Left lobe of liver (tissue), 2 donors: ENCODE measurements at regions not wholly inside any gene's neighbourhood (a gene's known extent, or its start where the extent isn't known, plus 50 kb on each side); places are given as distances from the start of the nearest gene placed in this dataset.
"Not testable (repeated sequence)": the region's sequence is repeated elsewhere in the genome, so short reads cannot be mapped to it uniquely, and the experiment has no call there.

ENCODE experiments used
- ATAC-seq: fragments of 200-7000 bp; cut with Tn5 transposase; one replicate; pipeline ENCODE4 v1.9.1; 2020; ENCODE audit warnings: mild to moderate bottlenecking, moderate library complexity
- DNase-seq: peaks from one replicate; pipeline ENCODE4 v3.0.0-alpha.2; 2020; ENCODE audit warnings: low spot score
- donor health status: DM: no; HTN: no; CAD: no; lungs with moderate emphysema.
- donor health status: DM: no; HTN: yes; CAD: no.

- peak; percentile 74 for ATAC-seq
- DNase-seq: no peak
These were observed 237.6 kb upstream of the DUSP10 start for GRCh38 chr1:221979444-221980032.

DNA sequence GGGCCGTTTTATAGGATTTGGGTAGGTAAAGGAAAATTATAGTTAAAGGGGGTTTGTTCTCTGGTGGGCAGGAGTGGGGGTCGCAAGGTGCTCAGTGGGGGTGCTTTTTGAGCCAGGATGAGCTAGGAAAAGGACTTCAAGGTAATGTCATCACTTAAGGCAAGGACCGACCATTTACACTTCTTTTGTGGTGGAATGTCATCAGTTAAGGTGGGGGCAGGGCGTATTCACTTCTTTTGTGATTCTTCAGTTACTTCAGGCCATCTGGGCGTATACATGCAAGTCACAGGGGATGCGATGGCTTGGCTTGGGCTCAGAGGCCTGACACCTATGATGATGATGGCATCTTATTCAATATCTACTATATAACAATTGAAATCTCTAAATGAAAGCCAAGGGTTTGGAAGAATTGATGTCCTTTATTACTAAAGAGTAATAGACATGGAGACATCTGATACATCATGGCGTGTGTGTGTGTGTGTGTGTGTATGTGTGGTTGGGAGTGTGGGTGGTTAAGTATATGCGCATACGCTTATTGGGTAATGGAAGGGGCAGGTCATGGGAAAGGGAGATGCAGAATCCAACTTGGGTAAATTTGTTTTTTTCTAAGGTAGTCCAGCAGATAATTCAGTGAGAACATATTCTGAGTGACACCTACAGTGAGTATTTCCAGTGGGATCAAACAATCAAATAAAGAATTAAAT lies 236.9 kb upstream of the DUSP10 start:
- DNase-seq, ATAC-seq: not testable (repeated sequence)

DNA sequence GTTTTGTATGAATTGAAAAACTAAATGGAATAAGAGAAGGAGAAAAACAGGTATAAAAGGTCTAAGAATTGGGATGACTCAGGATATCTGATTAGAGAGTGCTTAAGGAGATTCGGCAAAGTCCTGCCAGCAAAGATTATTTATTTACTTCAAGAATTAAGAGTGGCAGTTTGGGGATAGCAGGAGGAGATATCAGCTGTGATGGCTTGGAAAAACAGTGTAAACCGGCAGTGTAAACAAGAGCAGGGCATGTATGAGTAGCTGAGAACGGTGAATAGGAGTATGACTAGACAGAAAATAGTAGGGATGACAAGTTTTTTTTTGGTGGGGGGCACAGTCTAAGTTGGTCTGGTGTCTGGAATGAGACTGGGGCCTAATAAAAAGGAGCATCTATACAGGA lies 231.9 kb upstream of the DUSP10 start:
- ATAC-seq, DNase-seq: not testable (repeated sequence)

DNA sequence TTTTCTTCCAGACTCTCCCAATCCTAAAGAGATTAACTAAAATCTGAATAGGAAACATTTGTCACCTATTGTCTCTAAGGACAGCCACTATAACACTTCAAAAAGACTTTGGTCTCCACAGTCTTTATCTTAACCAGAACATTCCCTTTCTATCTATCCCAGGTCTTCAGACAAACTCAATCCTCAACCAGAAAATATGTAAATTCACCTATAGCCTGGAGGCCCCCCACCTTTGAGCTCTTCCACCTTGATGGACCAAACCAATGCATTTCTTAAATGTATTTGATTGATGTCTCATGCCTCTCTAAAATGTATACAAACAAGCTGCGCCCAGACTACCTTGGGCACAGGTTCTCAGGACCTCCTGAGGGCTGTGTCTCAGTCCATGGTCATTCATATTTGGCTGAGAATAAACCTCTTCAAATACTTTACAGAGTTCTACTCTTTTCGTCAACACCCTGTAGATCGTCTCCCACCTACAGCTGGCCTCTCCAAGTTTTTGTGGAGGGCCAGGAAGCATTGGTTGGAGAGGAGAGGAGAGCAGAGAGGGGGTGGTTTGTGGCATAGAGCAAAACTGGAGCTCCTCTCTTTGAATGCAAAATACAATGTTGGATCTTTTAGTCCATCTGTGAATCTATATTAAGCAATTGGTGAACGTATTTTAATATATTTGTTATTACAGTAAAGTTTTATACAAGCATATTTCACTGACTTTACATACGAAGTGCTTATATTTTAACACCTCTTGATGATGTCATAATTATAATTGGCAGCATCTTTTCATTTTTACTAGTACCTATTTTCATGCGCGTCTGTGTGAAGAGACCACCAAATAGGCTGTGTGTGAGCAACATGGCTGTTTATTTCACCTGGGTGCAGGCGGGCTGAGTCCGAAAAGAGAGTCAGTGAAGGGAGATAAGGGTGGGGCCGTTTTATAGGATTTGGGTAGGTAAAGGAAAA lies 230.7 kb upstream of the DUSP10 start:
- DNase-seq (no peak), ATAC-seq (no peak)

DNA sequence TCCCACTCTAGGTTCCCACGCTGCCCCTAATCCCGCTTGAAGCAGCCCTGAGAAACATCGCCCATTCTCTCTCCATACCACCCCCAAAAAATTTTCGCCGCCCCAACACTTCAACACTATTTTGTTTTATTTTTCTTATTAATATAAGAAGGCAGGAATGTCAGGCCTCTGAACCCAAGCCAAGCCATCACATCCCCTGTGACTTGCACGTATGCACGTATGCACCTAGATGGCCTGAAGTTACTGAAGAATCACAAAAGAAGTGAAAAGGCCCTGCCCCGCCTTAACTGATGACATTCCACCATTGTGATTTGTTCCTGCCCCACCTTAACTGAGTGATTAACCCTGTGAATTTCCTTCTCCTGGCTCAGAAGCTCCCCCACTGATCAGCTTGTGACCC lies 229.1 kb upstream of the DUSP10 start:
- not testable (repeated sequence) for DNase-seq, ATAC-seq

- ATAC-seq, DNase-seq: not testable (repeated sequence)
These were observed 227.5 kb upstream of the DUSP10 start for GRCh38 chr1:221969298-221969858.

GRCh38 chr1:221967538-221967937 lies 225.6 kb upstream of the DUSP10 start:
- DNase-seq, ATAC-seq: not testable (repeated sequence)

GRCh38 chr1:221966888-221967287 lies 225.0 kb upstream of the DUSP10 start:
- ATAC-seq, DNase-seq: not testable (repeated sequence)

- ATAC-seq, DNase-seq: not testable (repeated sequence)
These were observed 224.0 kb upstream of the DUSP10 start for GRCh38 chr1:221965891-221966290.

DNA sequence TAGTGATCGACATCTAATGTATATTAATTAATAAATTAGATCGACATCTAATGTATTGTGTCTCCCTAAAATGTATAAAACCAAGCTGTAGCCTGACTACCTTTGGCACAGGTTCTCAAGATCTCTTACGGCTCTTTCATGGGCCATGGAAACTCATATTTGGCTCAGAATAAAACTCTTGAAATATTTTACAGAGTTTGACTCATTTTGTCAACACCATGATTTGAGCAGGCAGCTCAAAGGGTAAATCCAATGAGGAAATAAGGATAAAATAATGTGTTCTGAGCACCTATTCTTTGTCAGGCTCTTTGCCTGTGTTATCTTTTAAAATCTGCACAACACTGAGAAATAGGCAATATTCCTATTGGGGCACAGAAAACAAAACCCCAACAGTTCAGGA lies 223.4 kb upstream of the DUSP10 start:
- no peak for DNase-seq
- ATAC-seq: no peak

DNA sequence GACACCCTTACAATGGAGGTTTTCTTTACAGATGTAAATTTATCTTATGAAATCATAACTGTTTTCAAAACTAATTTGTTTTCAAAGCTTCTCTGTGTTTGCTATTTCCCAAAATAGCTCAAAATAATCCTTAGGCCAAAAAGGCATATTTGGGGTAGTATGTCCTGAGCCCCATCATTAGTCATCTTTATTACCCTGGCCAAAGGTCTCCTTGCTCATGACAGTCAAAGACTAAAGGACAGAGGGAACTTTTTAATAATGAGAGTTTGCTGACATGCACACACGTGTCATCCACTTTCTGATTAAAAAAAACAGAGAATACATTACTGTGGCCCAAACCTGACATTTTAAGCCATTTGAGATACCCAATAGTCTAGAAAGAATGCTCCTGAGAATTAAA lies 221.9 kb upstream of the DUSP10 start:
- DNase-seq: no peak
- no peak for ATAC-seq

DNA sequence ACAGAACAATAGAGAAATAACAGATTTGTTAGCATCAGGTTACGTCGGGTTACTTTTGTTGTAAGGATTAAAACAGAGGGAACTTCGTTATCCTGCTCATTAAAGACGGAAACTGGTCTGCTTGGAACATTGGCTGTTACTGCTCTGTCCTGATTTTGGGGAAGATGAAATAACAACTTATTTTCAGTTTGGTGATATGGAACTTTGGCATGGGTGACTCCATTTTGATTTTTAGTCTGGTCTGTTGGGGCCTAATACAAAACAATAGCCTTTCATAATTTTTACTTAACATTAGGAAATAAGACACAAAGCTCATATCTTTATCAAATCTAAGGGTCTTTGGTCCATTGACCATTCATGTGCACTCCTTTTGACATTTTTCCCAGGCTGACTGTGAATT lies 220.5 kb upstream of the DUSP10 start:
- DNase-seq (no peak), ATAC-seq (no peak)

- peak; percentile 51 for DNase-seq
- ATAC-seq: peak; percentile 95
These were observed 219.8 kb upstream of the DUSP10 start for GRCh38 chr1:221961532-221962292.

- ATAC-seq, DNase-seq: not testable (repeated sequence)
These were observed 216.3 kb upstream of the DUSP10 start for GRCh38 chr1:221958161-221958562.

DNA sequence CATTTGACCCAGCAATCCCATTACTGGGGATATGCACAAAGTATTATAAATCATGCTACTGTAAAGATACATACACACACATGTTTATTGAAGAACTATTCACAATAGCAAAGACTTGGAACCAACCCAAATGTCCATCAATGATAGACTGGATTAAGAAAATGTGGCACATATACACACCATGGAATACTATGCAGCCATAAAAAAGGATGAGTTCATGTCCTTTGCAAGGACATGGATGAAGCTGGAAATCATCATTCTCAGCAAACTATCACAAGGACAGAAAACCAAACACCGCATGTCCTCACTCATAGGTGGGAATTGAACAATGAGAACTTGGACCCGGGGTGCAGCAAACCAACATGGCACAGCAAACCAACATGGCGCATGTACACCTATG lies 215.5 kb upstream of the DUSP10 start:
- not testable (repeated sequence) for ATAC-seq, DNase-seq

GRCh38 chr1:221949996-221950395 lies 208.1 kb upstream of the DUSP10 start:
- no peak for DNase-seq
- no peak for ATAC-seq

GRCh38 chr1:221948459-221948858 lies 206.6 kb upstream of the DUSP10 start:
- DNase-seq: no peak

DNA sequence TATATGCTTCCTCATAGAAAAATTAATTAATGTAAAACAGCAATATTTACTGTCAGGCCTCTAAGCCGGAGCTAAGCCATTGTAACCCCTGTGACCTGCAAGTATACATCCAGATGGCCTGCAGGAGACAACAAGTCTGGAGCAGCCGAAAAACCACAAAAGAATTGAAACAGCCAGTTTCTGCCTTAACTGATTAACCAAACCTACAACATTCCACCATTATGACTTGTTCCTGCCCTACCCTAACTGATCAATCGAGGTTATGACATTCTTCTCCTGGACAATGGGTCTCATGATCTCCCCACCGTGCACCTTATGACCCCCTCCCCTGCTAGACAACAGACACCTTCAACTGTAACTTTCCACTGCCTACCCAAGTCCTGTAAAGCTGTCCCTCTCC lies 205.8 kb upstream of the DUSP10 start:
- ATAC-seq (no peak), DNase-seq (no peak)

More at GRCh38 chr1:221948459-221948858, 206.6 kb upstream of the DUSP10 start:
- no peak for ATAC-seq

DNA sequence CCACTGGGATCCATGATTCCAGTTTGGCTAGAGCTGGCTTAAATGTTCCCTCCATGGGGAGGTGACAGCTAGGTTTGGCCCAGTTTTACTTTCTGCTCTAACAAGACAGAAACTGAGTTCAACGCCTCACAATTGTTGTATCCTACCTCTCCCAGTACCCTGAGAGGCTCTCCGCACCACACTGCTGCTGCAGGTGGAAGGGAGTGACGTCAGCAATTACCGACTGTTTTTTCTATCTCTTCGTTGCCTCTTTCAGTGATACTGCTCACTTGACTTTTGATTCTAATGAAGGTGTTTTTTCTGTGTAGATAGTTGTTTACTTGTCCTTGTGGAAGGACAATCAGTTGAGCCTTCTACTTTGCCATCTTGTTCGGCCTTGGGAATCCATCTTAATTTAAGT lies 204.9 kb upstream of the DUSP10 start:
- ATAC-seq: no peak
- DNase-seq: no peak

DNA sequence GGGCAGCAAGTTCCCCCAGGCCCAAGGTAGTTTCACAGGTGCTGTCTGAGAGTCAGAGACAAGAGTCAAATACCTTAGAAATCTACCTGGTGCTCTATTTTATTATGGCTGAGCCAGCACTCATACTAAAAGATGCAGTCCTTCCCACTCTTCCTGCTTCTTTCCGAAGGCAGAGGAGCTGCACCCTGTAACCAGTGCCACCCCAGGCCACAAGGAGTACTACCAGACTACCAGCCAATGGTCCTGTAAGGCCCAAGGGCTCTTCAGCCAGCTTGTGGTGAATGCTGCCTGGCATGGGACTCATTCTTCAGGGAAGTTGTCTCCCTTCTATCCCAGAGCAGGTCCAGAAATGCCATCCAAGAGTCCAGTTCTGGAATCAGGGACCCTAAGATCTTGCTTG lies 203.8 kb upstream of the DUSP10 start:
- DNase-seq (no peak), ATAC-seq (no peak)
